ENCODE measurements at regions not wholly inside any gene's neighbourhood (a gene's known extent, or its start where the extent isn't known, plus 50 kb on each side); places are given as distances from the start of the nearest gene placed in this dataset.
"Not testable (repeated sequence)": the region's sequence is repeated elsewhere in the genome, so short reads cannot be mapped to it uniquely, and the experiment has no call there.

DNA sequence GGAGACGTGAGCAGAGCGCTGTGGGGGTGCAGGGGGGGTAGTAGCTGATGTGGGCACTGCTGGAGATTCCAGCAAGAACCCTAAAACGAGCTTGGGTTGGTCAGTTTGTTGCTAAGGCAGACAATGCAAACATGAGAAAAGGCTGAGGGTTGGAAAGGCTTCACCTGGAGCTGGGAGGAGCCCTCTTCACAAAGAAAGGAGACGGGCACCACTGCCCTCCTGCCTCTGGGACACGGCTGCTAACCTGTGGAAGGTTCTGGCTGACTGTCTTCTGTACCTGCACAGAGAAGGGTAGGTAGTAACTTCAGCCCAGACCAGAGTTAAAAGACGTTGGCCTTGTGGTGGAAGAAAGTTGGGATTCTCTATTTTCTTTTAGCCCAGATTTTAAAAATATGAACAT lies 108.7 kb downstream of the SUCLA2 start:
- no peaks in the 10 kb centered on the region for H3K27me3 Mint-ChIP-seq
- no peak overlapping the region for H3K4me3 Mint-ChIP-seq (ENCODE audit: low read depth)
- H3K9me3 Mint-ChIP-seq (ENCODE audit: low read depth): no peaks in the 10 kb centered on the region
- no peaks in the 10 kb centered on the region for H3K36me3 Mint-ChIP-seq (ENCODE audit: insufficient read depth)
- DNase-seq (ENCODE audit: low spot score, unreplicated experiment): no peak
- peaks cover 4% of the 10 kb centered on the region for H3K4me1 Mint-ChIP-seq (ENCODE audit: low read depth)
- no peak overlapping the region for H3K27ac Mint-ChIP-seq
- no peak for TF ChIP-seq CTCF (IDR thresholded peaks at IDR 0.05; ENCODE audit: unreplicated experiment)

GRCh38 chr13:47890146-47890814 lies 110.8 kb downstream of the SUCLA2 start:
- H3K4me1 Mint-ChIP-seq (ENCODE audit: low read depth): peaks cover 4% of the 10 kb centered on the region

DNA sequence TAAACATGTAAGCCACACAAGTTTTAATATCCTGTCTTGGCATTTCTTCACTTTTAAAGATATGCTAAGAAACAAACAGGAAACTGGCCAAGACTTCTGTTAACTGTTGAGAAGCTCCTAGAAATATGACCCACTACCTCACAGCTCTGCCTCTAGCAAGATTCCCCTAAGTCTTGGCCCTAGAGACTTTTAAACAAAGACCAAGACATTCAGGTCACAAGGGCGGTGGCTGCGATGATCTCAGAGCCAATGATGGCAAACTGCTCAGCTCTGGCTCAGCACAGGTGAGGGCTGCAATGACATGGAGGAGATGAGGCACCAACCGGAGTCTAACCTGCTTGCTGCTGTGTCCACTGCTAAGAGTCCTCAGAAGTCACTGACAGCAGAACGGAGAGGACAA lies 114.8 kb downstream of the SUCLA2 start:
- H3K4me1 Mint-ChIP-seq (ENCODE audit: low read depth): no peaks in the 10 kb centered on the region
- no peak overlapping the region for H3K27ac Mint-ChIP-seq
- H3K27me3 Mint-ChIP-seq: no peaks in the 10 kb centered on the region
- no peak for DNase-seq (ENCODE audit: low spot score, unreplicated experiment)
- TF ChIP-seq CTCF (IDR thresholded peaks at IDR 0.05; ENCODE audit: unreplicated experiment): no peak
- no peaks in the 10 kb centered on the region for H3K9me3 Mint-ChIP-seq (ENCODE audit: low read depth)
- no peak overlapping the region for H3K4me3 Mint-ChIP-seq (ENCODE audit: low read depth)
- H3K36me3 Mint-ChIP-seq (ENCODE audit: insufficient read depth): no peaks in the 10 kb centered on the region

More at GRCh38 chr13:47890146-47890814, 110.8 kb downstream of the SUCLA2 start:
- TF ChIP-seq CTCF (IDR thresholded peaks at IDR 0.05; ENCODE audit: unreplicated experiment): no peak
- Mint-ChIP-seq H3K27ac (no peak overlapping the region), H3K36me3 (ENCODE audit: insufficient read depth) (no peaks in the 10 kb centered on the region), H3K9me3 (ENCODE audit: low read depth) (no peaks in the 10 kb centered on the region), H3K4me3 (ENCODE audit: low read depth) (no peak overlapping the region), H3K27me3 (no peaks in the 10 kb centered on the region)
- DNase-seq (ENCODE audit: low spot score, unreplicated experiment): no peak

DNA sequence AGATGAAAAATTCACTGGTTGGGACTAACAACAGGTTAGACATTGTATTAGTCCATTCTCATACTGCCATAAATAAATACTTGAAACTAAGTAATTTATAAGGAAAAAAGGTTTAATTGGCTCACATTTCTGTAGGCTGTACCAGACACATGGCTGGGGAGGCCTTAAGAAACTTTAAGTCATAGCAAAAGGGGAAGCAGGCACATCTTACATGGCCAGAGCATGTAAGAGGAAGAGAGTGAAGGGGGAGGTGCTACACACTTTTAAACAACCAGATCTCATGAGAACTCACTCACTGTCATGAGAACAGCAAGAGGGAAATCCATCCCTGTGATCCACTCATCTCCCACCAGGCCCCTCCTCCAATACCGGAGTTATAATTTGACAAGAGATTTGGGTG lies 125.9 kb downstream of the SUCLA2 start:
- Mint-ChIP-seq H3K27ac (no peak overlapping the region), H3K4me3 (ENCODE audit: low read depth) (no peak overlapping the region), H3K4me1 (ENCODE audit: low read depth) (peaks cover 5% of the 10 kb centered on the region), H3K36me3 (ENCODE audit: insufficient read depth) (peaks cover 5% of the 10 kb centered on the region), H3K27me3 (no peaks in the 10 kb centered on the region), H3K9me3 (ENCODE audit: low read depth) (peaks cover 23% of the 10 kb centered on the region)
- TF ChIP-seq CTCF (IDR thresholded peaks at IDR 0.05; ENCODE audit: unreplicated experiment): no peak
- no peak for DNase-seq (ENCODE audit: low spot score, unreplicated experiment)

GRCh38 chr13:47873987-47874386 lies 127.1 kb downstream of the SUCLA2 start:
- not testable (repeated sequence) for H3K4me3 Mint-ChIP-seq (ENCODE audit: low read depth); H3K27ac Mint-ChIP-seq; DNase-seq (ENCODE audit: low spot score, unreplicated experiment); H3K27me3 Mint-ChIP-seq; H3K36me3 Mint-ChIP-seq (ENCODE audit: insufficient read depth); H3K4me1 Mint-ChIP-seq (ENCODE audit: low read depth)
- H3K9me3 Mint-ChIP-seq (ENCODE audit: low read depth): peaks cover 23% of the 10 kb centered on the region

- not testable (repeated sequence) for DNase-seq (ENCODE audit: low spot score, unreplicated experiment); H3K27ac Mint-ChIP-seq; H3K4me1 Mint-ChIP-seq (ENCODE audit: low read depth); H3K36me3 Mint-ChIP-seq (ENCODE audit: insufficient read depth); H3K27me3 Mint-ChIP-seq; H3K4me3 Mint-ChIP-seq (ENCODE audit: low read depth)
- H3K9me3 Mint-ChIP-seq (ENCODE audit: low read depth): peaks cover 23% of the 10 kb centered on the region
Measured at GRCh38 chr13:47873319-47873718, 127.8 kb downstream of the SUCLA2 start.
